ENCODE measurements at regions not wholly inside any gene's neighbourhood (a gene's known extent, or its start where the extent isn't known, plus 50 kb on each side); places are given as distances from the start of the nearest gene placed in this dataset.
"Not testable (repeated sequence)": the region's sequence is repeated elsewhere in the genome, so short reads cannot be mapped to it uniquely, and the experiment has no call there.

GRCh38 chr1:2851918-2852317 is 50.4 kb upstream of the TTC34 start:
- H3K4me3 ChIP-seq; DNase-seq (ENCODE audit: low spot score in 2 of 2); H3K36me3 ChIP-seq; H3K27me3 ChIP-seq; H3K9me3 ChIP-seq; intact Hi-C loops (cut with DNase I); H3K27ac ChIP-seq; H3K4me1 ChIP-seq: not testable (repeated sequence)

DNA sequence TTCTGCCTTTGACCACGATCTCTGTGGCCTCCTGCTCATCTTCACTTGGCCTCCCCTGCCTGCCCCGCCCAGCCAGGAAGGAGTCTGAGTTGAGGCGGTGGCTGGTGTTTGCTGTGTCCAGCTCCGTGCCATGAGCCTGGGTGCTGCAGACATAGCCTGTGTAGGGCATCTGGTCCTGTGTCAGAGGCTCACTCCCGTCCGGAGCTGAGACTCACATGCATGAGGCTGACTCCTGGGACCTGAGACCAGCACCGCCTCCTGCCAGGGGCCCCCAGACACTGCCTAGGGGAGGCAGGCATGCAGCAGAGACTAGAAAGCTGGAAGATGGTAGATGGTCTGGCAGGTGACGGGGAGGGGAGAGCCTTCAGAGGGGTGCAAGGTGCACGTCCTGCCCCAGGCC is 52.2 kb upstream of the TTC34 start:
- TF ChIP-seq CTCF (IDR thresholded peaks at IDR 0.05): no peak
- H3K36me3 ChIP-seq: no peaks in the 10 kb centered on the region
- H3K4me3 ChIP-seq: no peak overlapping the region
- no peak for DNase-seq (ENCODE audit: low spot score in 2 of 2)
- H3K27me3 ChIP-seq: no peaks in the 10 kb centered on the region
- no peak overlapping the region for H3K27ac ChIP-seq
- no peaks in the 10 kb centered on the region for H3K9me3 ChIP-seq
- intact Hi-C loops (cut with DNase I): no loop called here
- no peaks in the 10 kb centered on the region for H3K4me1 ChIP-seq

DNA sequence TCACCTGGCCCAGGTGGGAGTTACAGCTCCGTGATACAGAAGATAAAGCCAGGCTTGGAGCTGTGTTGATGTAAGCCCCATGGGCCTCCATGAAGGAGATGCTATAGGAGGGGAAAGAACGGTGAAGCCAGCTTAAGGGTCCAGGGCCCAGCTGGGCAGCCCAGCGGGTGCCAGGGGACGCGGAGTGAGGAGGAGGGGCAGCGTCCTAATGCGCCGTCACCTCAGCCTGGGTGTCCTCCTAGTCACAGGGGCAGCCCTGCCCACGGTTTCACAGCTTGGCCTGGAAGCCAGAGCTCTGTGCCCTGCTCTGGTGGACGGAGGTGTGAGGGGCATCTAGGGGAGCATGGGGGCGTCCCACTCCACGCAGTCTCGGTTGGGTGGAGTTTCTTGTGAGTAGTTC is 52.7 kb upstream of the TTC34 start:
- no peak for TF ChIP-seq CTCF (IDR thresholded peaks at IDR 0.05)
- no peaks in the 10 kb centered on the region for H3K36me3 ChIP-seq
- H3K9me3 ChIP-seq: no peaks in the 10 kb centered on the region
- H3K27me3 ChIP-seq: no peaks in the 10 kb centered on the region
- H3K27ac ChIP-seq: no peak overlapping the region
- no peak overlapping the region for H3K4me3 ChIP-seq
- H3K4me1 ChIP-seq: no peaks in the 10 kb centered on the region
- no peak for DNase-seq (ENCODE audit: low spot score in 2 of 2)
- intact Hi-C loops (cut with DNase I): no loop called here

DNA sequence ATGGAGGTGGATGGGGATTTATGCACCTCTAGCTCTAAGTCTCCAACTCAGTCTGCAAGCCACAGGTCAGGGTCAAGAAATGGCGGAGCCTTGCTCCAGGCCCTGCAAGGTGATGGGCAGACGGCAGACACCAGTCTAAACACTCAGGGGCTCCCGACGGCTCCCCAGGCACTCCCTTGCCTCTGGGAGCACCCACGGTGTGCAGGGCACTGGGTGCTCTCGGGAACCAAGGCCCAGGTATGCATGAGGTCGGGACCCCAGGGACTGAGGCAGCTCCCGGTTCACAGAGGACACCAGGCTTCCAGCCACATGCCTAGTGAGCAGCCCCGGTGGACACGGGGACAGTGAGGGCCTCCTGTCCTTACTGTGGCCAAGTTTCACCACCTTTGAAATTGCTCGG is 53.1 kb upstream of the TTC34 start:
- no peak overlapping the region for H3K4me3 ChIP-seq
- H3K36me3 ChIP-seq: no peaks in the 10 kb centered on the region
- TF ChIP-seq CTCF (IDR thresholded peaks at IDR 0.05): no peak
- H3K9me3 ChIP-seq: no peaks in the 10 kb centered on the region
- H3K4me1 ChIP-seq: no peaks in the 10 kb centered on the region
- intact Hi-C loops (cut with DNase I): no loop called here
- H3K27me3 ChIP-seq: no peaks in the 10 kb centered on the region
- H3K27ac ChIP-seq: no peak overlapping the region
- DNase-seq (ENCODE audit: low spot score in 2 of 2): no peak

DNA sequence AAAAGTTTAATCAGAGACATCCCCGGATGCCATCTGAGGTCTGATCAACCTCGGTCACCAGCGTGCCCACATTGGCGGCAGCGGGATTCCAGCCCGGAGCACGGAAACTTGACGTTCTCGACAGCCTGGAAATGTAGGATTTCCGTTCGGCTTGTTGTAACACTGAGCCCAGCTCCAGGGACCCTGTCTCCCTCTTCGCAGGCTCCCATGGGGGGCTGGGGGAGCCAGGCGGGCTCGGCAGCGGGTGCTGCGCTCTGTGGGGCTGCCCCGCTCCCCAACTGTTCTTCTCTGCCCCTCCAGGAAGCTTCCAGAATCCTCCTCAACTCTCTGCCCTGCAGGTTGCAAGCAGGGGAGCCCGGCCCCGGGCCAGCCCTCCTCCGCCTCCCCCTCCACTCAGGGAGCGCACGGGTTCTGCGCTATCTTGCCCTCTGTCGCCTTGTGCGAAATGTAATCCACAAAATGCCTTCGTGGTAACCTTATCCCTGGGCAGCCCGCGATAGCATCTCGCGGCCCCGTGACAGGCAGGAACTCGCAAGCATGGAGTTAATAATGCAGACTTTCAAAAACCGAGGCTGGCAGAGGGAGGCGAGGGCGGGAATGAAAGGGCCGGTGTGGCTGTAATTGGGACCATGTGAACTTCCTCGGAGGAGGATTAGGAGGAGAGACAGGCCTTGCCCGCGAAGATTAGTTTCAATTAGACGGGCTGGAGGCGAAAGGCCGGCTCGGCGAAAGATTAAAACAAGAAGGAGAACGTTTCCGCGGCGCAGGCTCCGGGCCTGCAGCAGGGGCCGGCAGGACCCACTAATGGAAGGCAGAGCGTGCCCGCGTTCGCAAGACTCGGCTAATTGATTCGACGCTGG is 53.9 kb upstream of the TTC34 start:
- intact Hi-C loops (cut with DNase I): no loop called here
- no peaks in the 10 kb centered on the region for H3K27me3 ChIP-seq

DNA sequence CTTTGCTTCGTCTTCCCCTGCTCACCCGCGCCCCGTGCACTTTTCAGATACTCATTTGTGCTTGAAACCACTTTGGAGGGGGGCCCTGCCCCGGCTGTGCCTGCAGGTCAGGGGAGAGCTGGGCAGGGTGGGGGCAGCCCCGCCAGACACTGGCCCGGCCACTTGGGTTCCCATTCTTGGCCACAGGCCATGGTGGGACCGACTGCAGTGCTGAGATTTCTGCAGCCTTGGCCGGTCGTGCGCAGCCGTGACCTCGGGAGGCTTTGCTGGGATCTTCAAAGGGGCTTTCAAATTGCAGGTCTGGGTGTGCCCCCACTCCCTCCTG is 54.5 kb upstream of the TTC34 start:
- Histone ChIP-seq H3K27ac (no peak overlapping the region), H3K27me3 (no peaks in the 10 kb centered on the region), H3K9me3 (no peaks in the 10 kb centered on the region), H3K36me3 (no peaks in the 10 kb centered on the region), H3K4me3 (no peak overlapping the region), H3K4me1 (no peaks in the 10 kb centered on the region)
- intact Hi-C loops (cut with DNase I): no loop called here
- DNase-seq (ENCODE audit: low spot score in 2 of 2): no peak
- no peak for TF ChIP-seq CTCF (IDR thresholded peaks at IDR 0.05)

More for the DNA sequence above, 53.9 kb upstream of the TTC34 start:
- H3K36me3 ChIP-seq: no peaks in the 10 kb centered on the region
- TF ChIP-seq CTCF (IDR thresholded peaks at IDR 0.05): no peak
- no peak overlapping the region for H3K27ac ChIP-seq
- no peak overlapping the region for H3K4me3 ChIP-seq
- H3K9me3 ChIP-seq: no peaks in the 10 kb centered on the region
- no peak for DNase-seq (ENCODE audit: low spot score in 2 of 2)
- no peaks in the 10 kb centered on the region for H3K4me1 ChIP-seq
